SK-N-MC (cell line): ENCODE measurements at regions not wholly inside any gene's neighbourhood (a gene's known extent, or its start where the extent isn't known, plus 50 kb on each side); places are given as distances from the start of the nearest gene placed in this dataset.

Experiments
- FOXP2 ChIP-seq: optimal IDR thresholded peaks from 2 replicates; pipeline ENCODE3; 2011; ENCODE audit warnings: mild to moderate bottlenecking, moderate library complexity; ENCODE audit not compliant: insufficient read depth; ENCODE audit errors: extremely low read length, control extremely low read depth
- POLR2AphosphoS5 ChIP-seq: IDR thresholded peaks from 2 replicates; pipeline ENCODE4 v1.6.1; 2012; ENCODE audit warnings: mild to moderate bottlenecking, low read depth, low read length, borderline replicate concordance

DNA sequence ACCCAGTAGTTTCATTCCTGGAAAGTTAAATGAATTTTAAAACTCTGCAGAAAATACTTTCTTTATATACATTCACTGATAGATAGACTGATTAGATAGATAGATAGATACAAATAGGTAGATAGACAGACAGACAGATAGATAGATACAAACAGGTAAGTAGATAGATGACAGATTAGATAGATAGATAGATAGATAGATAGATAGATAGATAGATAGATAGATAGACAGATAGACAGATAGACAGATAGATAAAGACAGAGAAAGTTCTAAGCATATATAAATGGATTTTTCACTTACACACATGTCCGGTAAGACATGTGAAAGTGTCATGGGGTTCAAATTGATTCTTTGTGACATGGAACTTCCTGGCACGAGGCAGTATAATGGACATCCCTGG, 349.7 kb downstream of the CDK5RAP2 start:
- TF ChIP-seq POLR2AphosphoS5 = no peak
- no peak for TF ChIP-seq FOXP2
